ENCODE measurements at regions not wholly inside any gene's neighbourhood (a gene's known extent, or its start where the extent isn't known, plus 50 kb on each side); places are given as distances from the start of the nearest gene placed in this dataset.
"Not testable (repeated sequence)": the region's sequence is repeated elsewhere in the genome, so short reads cannot be mapped to it uniquely, and the experiment has no call there.

DNA sequence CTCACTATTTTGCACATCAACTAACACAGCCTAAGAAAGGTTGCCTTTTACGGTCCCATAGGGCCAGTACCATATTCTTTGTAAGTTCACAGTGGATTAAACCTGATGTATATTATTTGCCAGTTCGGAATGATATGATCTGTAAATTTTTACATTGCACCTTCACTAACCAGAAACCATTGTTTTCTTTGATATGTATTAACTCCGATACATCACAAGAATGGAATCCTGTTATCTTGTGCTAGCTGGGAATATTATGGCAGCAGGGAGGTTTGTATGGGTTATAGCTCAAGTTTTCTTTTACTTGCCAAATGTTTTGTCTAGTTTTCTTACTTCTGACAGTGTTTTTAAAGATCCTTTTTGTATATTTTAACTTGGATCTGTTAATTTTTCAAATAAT is 51.4 kb upstream of the S1PR1 start:
- DNase-seq = no peak

DNA sequence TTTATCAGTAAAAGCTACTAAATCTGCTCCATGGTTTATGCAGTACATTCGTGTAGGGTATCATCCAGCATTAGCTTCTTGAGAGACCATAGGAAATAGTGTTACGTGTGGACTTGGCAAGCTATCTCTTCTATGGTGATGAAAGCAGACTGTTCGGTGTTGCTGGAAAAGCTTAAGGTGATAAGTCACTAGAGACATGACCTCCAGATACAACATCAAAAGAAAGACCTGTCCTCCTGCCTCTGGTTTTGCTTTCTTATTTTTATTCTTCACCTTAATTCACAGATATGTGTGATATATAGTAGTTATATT is 53.5 kb upstream of the S1PR1 start:
- DNase-seq = no peak

DNA sequence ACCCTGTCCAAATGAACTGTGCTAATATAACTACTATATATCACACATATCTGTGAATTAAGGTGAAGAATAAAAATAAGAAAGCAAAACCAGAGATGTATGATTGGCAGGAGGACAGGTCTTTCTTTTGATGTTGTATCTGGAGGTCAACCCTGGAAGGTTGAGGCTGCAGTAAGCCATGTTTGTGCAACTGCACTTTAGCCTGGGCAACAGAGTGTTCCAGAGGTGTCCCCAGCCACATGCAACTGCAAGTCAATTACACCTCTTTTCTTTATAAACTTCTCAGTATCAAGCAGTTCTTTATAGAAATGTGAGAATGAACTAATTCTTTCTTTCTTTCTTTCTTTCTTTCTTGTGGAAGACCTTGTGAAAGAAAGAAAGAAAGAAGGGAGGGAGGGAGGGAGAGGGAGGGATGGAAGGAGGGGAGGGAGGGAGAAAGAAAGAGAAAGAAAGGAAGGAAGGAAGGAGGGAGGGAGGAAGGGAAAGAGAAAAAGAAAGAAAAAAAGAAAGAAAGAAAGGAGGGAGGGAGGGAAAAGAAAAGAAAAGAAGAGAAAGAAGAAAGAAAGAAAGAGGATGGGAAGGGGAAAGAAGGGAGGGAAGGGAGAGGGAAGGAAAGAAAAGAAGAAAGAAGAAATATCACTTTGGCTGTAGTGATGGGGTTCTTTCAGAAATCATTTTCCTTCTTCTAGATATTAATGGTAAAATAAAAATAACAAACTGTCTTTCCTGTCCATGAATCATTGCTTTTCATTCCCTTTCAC is 54.0 kb upstream of the S1PR1 start:
- DNase-seq = no peak

DNA sequence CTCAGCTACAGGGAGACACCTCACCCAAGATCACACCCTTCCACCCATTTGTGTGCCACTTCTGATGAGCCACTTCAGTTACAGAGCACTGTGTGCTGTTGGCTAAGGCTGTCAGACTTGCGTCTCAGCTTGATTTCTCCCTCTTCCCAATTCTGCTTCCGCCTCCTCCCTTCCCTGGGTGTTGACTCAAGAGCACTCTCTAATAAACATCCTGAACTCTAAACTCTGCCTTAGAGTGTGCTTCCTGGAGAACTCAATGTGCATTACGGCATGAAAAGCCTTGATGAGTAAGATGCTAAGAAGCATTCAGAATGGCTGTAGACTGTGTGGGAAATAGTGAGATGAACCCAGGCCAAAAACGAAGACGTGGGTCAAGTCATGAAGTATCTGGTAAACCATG is 54.9 kb upstream of the S1PR1 start:
- no peak for DNase-seq

DNA sequence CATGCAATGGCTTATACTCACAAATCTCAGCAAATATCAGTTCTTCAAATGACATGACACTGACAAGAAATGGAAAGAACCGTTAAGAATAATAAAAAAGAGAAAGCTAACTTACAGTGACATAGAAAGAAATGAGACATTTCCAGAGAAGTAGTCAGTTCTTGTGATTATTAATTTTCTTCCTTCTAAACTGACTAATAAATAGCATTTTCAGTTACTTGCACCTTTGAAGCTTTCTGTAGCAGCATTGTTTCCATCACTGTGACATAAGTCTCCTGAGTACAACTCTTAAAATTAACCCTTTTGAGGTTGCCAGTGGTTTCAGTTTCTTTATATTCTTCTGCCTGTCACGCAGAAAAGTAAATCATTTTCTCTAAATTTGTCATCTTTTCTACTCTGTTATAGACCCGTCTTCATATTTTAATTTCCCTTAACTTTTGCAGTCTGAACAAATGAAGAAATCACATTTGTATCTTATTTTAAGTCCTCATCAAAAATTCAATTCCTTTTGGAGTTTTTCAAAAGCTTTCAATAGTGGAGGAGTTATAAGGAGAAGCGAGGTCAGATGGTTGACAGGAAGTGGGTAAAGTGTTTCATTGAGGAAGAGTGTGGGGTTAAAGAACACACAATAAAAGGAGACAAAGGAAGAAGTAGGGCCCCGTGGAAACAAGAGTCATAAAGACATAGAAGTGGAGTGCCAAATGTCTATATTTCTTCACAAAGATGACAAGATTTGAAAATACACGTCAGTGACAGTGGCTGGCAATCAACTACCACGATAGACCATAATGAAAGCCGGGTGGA is 57.9 kb upstream of the S1PR1 start:
- peak in 1 of 2 experiments; percentile 29 for DNase-seq

DNA sequence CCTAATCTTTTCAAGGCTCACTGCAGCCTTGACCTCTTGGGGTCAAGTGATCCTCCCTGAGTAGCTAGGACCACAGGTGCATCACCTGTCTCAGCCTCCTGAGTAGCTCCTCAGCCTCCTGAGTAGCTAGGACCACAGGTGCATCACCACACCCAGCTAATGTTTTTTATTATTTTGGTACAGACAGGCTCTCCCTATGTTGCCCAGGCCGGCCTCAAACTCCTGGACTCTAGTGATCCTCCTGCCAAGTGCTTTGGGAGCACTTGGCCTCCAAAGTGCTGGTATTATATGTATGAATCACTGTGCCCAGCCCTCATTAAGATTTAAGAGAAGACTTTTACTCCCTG is 58.5 kb upstream of the S1PR1 start:
- peak in 1 of 2 experiments; percentile 48 for DNase-seq

DNA sequence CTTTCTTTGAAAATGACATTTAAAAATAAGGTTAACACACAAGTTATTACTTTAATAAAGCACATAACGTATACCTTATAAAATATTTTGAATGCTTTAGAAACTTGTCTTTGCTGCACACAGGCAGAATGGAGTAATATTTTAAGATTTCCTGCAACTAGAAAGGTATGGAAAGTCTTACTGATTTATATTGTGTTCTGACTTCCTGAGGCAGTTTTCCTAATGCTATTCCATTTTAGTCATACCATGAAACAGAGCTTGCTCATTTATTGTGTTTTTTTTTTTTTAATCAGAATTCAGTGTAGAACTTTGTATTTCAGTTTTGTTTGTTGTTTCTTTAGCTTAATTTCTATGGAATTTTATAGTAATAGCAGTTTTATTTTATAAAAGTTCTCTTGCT is 60.9 kb upstream of the S1PR1 start:
- no peak for DNase-seq

DNA sequence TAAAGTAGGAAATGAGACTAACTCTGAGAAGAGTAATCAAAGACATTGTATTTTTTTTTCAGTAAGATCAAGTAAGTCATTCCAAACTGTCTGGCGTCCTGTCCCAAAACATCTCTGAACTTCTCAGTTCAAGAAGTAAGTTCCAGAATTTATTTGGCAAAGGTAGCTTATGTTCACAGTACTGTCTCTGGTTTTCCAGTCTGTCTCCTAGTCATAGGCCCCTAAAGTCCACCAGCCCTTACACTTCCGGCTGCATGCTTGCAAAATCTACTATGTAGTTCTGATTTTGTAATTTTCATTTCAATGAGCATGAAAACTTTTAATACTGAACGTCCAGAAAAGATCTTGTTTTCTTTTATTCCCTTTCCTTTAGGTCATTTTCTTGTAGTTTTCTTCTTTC is 61.4 kb upstream of the S1PR1 start:
- no peak for DNase-seq

DNA sequence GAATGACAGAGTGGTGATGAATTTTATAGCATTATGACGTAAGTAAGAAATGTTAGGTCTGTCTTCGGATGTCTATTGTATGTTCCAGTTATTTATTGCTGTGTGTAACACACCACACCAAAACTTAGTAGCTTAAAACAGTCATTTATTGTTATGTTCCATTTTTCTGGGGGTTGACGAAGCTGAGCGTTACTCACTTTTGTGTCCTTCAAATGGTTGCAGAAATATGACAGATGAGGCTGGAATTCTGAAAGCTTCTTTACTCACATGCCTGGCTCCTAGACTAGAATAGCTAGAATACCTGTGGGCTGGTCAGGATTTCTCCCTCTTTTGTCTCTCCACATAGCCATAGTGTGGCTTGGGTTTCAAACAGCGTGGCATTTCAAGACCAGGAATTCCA is 62.1 kb upstream of the S1PR1 start:
- DNase-seq = no peak

DNA sequence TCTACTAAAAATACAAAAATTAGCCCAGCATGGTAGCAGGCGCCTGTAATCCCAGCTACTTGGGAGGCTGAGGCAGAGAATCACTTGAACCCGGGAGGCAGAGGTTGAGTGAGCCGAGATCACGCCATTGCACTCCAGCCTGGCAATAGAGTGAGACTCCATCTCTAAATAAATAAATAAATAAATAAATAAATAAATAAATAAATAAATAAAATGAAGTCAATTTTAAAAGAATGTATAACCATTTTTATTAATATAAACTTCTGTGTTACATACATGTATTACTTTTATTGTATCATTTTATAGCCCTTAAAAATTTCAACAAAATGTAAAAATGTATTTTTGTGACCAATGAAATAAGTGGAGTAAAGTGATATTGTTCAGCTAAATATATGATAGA is 62.5 kb upstream of the S1PR1 start:
- DNase-seq = not testable (repeated sequence)

DNA sequence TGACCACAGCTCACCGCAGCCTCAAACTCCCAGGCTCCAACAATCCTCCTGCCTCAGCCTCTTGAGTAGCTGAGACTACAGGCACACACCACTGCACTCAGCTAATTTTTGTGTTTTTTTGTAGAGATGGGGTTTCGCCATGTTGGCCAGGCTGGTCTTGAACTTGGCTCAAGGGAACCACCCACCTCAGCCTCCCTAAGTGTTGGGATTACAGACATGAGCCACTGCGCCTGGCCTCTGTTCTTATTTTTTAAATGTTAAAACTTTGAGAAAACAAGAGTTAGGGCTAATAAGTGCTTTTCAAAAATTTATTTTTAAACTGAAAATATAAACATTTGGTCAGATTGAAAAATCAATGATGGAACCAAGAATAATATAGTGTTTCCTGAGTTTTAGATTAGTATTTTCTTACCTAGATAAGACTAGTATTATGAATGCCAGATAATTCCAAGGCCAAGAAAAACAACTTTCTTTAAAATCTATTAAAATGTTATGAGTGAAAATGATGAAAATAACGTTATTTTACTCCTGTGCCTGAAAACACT is 66.2 kb upstream of the S1PR1 start:
- DNase-seq = no peak

DNA sequence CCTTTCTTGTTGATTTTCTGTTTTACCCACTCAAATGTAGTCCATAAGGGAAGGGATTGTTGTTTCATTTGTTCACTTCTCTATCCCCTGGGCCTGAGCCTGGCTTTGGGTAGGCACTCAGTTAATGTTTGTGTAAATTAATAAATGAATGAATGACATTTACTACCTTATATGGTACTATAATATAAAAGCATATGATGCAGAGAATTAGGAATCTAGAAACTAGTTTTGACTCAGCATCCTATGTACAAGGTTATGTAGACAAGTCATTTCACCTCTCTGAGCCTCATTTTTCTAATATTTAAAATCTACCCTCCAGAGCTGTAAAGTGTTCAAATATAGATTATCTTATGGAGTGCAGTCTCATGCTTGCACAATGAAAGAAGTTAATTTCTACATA is 68.9 kb upstream of the S1PR1 start:
- no peak for DNase-seq

DNA sequence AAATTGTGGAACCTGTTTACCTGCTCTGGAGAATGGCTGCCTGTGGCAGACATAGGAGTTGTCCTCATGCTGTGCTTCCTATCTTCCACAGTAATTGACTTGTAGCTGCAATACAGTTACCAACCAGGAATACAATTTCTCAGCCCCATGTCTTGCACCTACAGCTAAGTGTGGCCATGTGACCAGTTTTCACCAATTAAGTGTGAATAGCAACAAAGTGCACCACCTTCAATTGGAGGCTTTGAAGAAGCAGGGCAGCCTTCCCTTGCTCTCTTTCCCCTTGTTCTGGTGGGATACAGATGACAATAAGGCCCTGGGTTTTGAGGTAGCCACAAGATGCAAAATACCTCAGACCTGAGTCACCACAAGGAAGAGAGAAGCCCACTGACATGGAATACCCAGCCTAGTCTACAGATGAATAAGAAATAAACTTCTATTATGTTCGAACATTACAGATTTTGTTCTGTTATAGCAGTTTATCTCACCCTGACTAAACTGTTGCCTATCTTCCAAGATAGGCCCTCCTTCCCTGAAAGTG is 70.2 kb upstream of the S1PR1 start:
- DNase-seq = no peak

DNA sequence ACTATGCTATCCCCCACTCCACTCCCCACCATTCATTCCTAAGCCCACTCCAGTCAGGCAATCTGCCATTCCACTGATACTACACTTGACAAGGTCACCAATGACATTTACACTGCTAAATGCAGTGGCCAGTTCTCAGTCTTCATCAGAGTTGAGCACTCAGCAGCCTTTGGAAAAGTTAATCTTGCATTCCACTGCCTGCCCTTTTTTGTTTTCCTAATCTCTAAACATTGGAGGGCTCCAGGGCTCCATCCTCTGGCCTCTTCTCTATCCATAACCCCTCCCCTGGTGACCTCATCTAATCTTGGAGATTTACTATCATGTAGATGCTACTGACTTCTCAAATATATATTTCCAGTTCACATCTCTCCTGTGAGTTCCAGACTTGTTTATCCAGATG is 70.9 kb upstream of the S1PR1 start:
- DNase-seq = no peak

DNA sequence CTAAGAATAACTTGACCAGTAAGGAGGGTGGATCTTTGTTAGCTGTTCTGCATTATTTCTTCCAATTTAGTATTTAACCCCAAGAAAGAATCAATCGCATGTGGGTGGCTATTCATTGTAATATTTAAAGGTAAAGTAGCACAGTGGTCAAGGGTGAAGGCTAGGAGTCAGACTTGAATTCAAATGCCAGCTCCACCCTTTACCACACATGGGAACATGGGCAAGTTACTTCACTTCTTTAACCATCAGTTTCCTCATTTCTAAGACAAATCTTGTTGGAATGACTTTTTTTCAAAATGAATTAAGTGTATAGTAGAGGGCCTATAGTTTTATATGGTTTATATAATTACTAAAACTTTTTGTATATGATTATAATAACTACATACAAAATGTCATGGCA is 71.3 kb upstream of the S1PR1 start:
- DNase-seq = no peak

DNA sequence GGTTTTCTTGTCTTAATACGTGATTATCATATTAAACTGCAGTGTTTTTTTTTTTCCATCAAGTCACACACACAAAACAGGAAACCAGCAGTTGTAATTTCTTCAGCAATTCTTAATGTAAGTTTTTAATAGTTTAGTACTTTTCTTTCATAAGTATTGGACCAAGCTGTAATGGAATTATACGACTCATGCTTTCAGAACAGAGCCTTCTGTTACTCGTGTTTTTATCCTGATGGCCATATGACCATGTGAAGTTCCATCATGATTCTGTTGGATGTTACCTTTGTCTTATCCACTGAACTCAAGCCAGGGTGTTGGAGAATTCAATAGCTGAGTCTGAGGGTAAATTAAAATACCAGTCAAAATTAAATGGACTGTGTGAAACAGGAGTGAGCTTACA is 72.0 kb upstream of the S1PR1 start:
- DNase-seq = no peak

DNA sequence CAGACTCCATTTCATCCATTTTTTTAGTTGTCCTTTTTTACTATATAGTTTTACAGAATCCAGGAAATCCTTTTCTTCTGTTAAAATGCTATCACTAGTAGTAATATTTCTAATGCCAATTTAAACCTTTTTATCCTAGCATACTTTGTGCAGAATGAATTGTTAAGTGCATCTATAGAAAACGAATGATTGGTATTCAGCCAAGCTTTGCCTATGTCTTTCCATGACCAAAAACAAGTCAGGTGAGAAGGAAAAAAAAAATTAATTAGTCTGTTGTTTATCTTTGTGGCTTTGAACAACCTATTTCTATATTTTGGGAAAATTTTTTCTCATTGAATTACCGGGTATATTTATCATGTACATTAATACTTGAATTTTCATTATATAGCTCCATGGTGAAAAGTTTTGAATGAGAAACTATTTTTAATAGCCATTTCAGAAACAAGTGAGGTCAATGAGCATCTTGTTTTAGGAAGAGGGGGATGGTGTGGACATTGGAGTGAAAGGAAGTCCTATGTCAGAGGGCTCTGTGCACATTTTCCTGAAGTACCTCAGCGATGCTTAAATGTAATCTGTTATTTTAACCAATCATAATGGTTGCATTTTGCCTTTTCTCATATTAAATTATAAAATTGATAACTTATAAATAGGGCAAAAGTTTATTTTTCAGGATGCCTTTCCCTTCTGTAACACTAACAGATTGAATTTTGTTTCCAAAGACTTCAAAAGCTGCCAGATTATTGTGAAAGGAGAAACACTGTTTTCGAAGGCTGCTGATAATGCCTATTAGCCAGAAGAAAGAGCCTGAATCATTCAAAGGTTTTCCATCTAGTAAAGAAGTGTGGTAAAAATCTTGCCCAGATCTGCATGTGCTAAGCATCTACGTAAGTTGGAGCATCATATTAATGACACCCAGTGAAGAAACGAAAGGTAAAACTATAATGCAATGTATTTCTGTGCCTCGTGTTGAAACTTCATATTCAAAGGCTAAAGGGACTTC is 73.8 kb upstream of the S1PR1 start:
- DNase-seq = no peak

DNA sequence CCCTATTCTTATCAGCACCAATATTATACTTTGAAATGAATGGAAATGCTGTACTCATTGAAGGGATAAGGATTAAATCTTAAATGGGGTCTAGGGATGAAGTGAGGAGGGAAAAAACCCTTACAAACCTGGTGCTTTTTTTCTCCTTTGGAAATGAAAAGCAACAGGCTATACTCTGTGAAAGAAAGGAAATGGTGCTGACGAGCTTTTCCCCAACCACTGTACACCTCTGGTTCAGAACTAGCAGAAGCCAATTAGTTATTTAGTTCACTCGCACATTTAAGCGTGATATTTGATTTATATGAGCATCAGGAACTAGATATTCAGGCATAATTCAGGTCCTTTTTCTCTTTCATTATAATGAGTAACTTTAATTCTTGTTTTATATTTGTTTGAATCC is 74.5 kb upstream of the S1PR1 start:
- DNase-seq = no peak

DNA sequence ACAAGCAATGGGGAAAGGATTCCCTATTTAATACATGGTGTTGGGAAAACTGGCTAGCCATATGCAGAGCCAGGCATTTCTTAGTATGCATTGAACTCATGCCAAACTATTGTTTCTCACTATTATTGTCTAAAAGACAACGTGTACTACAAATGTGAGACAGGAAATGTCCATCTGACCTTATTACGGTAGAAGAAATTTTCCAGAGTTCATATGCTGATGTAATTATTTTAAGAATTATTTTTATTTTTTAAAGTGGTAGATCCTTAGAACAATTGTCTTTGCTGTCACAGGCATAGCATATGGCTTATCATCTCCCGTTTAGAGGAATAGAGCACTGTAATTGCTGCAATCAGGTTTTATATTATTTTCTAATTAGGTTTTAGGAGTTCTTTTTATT is 75.2 kb upstream of the S1PR1 start:
- DNase-seq = no peak

DNA sequence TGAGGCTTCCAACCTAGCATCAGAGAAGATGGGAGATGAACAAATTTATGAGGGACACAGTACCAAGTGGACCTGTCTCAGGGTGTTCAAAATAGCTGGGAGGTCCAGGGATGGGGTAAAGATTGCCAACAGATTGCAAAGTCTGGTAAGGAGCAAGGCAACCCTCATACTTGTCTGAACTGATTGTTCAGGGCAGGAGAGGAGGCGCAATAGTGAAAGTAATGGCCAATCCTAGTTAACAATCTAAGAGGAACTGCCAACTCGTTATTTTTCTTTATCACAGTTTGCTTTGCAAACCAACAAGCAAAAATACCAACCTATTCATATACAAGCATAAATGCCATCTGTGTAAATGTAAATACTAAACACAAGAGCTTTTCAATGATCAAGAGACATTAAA is 78.4 kb upstream of the S1PR1 start:
- DNase-seq = no peak

DNA sequence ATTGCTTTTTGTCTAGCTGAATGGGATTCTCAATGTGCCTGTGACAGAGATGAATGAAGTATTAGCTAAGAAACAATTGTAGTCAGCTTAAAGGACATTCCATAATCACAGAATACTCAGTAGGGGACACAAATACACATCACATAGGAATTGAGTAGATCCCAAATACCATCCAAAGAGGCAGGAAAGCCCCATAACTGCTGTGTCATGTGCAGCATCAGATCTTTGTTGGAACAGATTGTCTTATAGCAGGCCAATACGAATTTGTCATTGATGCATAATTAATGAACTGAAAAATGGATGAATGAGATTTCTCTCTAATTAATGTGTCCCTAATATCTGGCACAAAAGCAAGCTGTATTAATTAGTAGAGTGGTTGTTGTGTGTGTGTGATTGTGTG is 82.3 kb upstream of the S1PR1 start:
- DNase-seq = no peak

DNA sequence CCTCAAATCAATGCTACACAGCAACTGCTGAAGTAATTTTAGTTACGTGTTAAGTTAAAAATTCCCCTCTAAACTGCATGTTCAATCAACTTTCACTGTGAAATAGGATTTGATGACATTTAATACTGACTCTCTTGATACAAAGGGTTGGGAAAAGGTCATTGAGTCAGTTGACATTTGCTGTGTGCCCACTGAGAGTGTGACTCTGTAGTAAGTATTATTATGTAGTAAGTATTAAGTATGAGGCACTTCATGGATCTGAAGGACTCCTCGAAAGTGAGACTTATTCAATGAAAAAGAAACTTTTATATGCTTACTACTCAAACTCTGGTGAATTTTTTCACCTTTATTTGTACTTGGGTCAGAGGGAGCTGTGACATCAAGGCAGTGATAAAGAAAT is 83.1 kb upstream of the S1PR1 start:
- no peak for DNase-seq

DNA sequence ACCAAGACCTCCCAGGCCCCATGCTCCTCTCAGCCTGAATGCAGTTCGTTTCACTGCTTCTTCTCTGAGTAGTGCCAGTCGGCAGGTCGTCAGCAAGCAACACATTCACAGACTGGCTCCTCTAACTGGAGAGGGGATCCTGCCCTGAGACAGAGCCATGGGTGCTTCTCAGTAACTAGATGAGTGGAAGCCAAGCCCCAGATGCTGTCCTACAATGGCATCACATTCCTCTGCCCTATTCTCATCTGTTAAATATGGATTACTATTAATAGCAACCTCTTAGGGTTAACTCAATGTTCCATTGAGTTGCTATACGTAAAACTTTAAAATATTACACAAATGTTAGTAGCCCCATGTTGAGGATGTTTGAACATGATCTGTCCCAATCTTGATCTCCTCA is 84.2 kb upstream of the S1PR1 start:
- DNase-seq = no peak
